Thymus (tissue), 11 donors: ENCODE measurements at regions not wholly inside any gene's neighbourhood (a gene's known extent, or its start where the extent isn't known, plus 50 kb on each side); places are given as distances from the start of the nearest gene placed in this dataset.

Experiments used
- DNase-seq, 9 donors: peaks; one replicate each; pipeline ENCODE4 v3.0.0-alpha.2; 2013; ENCODE audit warnings: low spot score in 9 of 9, low read depth in 6 of 9, missing footprints in 1 of 9
- H3K27ac ChIP-seq, 2 donors: one replicate each; pipeline ENCODE4 v1.5.1; 2013; ENCODE audit warnings: control low read depth in 1 of 2, low read depth in 1 of 2, low read length in 1 of 2, mild to moderate bottlenecking in 1 of 2, moderate library complexity in 1 of 2
- H3K27me3 ChIP-seq, 2 donors: one replicate each; pipeline ENCODE4 v1.5.1; 2013; ENCODE audit warnings: low read length in 1 of 2; ENCODE audit not compliant: control insufficient read depth in 2 of 2, insufficient read depth in 1 of 2
- H3K36me3 ChIP-seq, 2 donors: one replicate each; pipeline ENCODE4 v1.5.1; 2013; ENCODE audit warnings: low read length in 1 of 2, mild to moderate bottlenecking in 1 of 2, moderate library complexity in 1 of 2; ENCODE audit not compliant: control insufficient read depth in 2 of 2, insufficient read depth in 2 of 2
- H3K4me1 ChIP-seq, 2 donors: one replicate each; pipeline ENCODE4 v1.5.1; 2013; ENCODE audit warnings: low read length in 2 of 2; ENCODE audit not compliant: control insufficient read depth in 2 of 2, insufficient read depth in 2 of 2
- H3K4me3 ChIP-seq, 2 donors: one replicate each; pipeline ENCODE4 v1.5.1; 2013; ENCODE audit warnings: low read length in 2 of 2, control low read depth in 1 of 2, mild to moderate bottlenecking in 1 of 2
- H3K9me3 ChIP-seq, 2 donors: one replicate each; pipeline ENCODE4 v1.5.1; 2013; ENCODE audit warnings: low read length in 1 of 2, mild to moderate bottlenecking in 1 of 2; ENCODE audit not compliant: control insufficient read depth in 2 of 2, insufficient read depth in 1 of 2
- WGBS: extraction: QIAGEN DNeasy Blood & Tissue Kit; methylation state at CpG from one replicate; pipeline ENCODE4 v1.1.7; 2013; 5-methylcytosine and 5-hydroxymethylcytosine counted together
- donor health status: healthy.

DNA sequence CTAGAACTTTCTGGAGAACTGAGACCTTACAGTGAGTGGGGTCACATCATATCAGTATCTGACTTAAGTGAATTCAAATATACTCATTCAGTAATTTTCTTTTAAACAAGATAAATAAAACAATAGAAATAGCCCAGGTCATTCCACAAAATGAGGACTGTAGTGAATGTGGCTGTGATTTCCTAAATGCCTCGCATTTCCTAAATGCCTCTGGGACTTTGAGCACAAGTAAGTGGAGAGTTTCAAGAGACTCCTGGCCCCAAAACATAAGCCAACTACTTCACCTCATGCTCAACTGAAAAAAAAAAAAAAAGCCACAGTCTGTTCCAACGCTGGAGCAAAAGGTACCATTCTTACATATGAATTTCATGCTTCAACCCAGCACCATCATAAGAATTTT, 81.5 kb downstream of the ZNF281 start:
- WGBS, result 93% methylated on average over 2 of the region's 2 CpGs
- H3K27ac ChIP-seq, result no peak overlapping the region
- H3K4me3 ChIP-seq, result no peak overlapping the region
- H3K27me3 ChIP-seq, result no peaks in the 10 kb centered on the region
- no peak for DNase-seq
- no peaks in the 10 kb centered on the region for H3K36me3 ChIP-seq
- H3K4me1 ChIP-seq, result no peaks in the 10 kb centered on the region
- no peaks in the 10 kb centered on the region for H3K9me3 ChIP-seq

DNA sequence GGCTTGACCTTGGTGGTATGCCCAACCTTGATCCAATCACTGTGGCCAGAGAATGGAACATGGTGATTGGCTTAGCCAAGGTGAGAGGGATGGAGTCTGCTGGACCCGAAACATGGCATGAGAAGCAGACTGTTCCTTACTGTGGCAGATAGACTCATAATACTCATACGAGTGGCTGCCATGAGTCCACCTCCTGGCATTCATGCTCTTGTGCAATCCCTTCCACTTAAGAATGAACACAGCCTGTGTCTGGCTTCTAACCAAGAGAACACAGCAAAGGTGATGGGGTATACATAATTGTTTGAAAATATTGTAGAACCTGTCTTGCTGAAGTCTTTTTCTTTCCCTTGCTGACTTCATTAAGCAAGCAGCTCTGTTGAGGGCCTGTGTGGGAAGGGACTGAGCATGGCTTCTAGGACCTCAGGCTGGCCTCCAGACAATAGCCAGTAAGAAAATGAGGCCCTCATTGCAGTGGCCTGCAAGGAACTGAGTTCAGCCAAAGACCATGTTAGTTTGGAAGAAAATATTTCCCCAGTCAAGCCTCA, 85.9 kb downstream of the ZNF281 start:
- Histone ChIP-seq H3K27me3 (no peaks in the 10 kb centered on the region), H3K27ac (no peak overlapping the region), H3K4me1 (no peaks in the 10 kb centered on the region), H3K36me3 (no peaks in the 10 kb centered on the region), H3K9me3 (no peaks in the 10 kb centered on the region), H3K4me3 (no peak overlapping the region)
- WGBS, result 74% methylated on average over 2 of the region's 2 CpGs
- DNase-seq, result no peak

DNA sequence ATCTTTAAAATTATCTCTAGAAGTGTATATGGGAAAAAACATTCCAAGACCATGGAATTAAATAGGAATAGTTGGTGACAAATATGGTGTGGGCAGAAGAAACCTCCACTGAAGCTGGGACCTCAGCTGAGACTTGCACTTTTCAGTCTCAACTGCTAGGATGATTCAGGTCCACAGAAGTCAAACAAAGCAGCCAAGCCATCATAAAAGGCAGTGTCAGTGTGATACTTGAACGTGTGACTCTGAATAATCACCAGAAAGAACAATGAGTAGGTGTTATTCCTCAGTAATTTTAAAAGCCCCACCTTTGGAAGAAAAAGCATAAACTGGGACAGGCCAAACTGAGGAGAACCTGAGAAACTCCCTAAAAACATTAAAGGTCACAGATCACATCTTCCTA, 90.7 kb downstream of the ZNF281 start:
- H3K4me1 ChIP-seq, result no peaks in the 10 kb centered on the region

DNA sequence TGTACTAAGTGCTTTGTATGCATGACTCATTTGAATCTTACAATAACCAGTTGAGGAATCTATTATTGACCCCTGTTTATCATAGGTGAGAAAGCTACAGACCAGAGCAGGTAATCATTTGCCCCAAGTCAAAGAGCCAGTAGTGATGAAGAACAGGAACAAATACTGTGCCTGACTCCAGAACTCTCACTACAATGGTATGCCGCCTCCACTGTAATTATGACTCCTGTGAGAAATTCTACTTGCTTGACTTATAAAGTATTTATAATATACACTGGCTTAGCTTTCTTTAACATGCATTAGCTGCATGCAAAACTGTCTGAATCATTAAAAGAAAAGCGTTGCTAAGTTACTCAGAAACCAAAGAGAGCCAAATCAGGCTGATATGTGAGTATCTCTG, 92.6 kb downstream of the ZNF281 start:
- no peaks in the 10 kb centered on the region for H3K27me3 ChIP-seq
- no peaks in the 10 kb centered on the region for H3K9me3 ChIP-seq
- no peaks in the 10 kb centered on the region for H3K36me3 ChIP-seq
- H3K4me1 ChIP-seq, result no peaks in the 10 kb centered on the region
- DNase-seq, result no peak
- 98% methylated on average over 2 of the region's 2 CpGs for WGBS
- no peak overlapping the region for H3K4me3 ChIP-seq
- H3K27ac ChIP-seq, result no peak overlapping the region

More for the DNA sequence above, 90.7 kb downstream of the ZNF281 start:
- H3K36me3 ChIP-seq, result no peaks in the 10 kb centered on the region
- H3K27me3 ChIP-seq, result no peaks in the 10 kb centered on the region
- H3K9me3 ChIP-seq, result no peaks in the 10 kb centered on the region
- no peak overlapping the region for H3K27ac ChIP-seq
- H3K4me3 ChIP-seq, result no peak overlapping the region
- WGBS, result 93% methylated on average over 1 of the region's 1 CpG
- no peak for DNase-seq

DNA sequence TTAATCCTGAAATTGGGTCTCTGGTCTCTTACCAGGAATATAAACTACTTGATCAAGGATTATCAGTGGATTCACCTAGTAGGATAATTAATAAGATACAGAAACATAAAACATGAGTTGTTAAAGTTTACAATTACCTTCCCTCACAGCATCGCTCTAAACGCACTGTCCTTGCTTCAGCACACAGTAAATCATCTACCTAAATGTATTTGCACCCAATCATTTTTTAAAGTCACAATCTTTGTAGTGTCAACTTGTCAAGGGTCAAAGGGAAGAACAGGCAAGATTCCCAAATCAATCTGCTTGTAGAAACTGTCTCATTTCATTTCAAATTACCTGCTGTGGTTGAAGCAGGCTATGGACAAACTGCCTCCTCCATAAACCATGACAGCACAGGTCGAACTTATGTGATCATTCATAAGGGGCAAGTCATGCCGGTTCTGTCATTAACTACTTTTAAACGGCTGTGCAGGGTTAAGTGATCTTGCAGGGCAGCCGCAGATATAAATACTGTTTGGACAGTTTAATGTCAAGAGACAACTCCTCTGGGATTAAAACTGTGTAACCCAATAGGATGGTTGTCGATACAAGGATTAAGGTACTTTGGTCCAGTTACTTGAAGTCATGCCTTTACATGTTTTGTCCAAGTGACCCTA, 93.6 kb downstream of the ZNF281 start:
- Histone ChIP-seq H3K27ac (no peak overlapping the region), H3K4me3 (no peak overlapping the region), H3K36me3 (no peaks in the 10 kb centered on the region), H3K9me3 (no peaks in the 10 kb centered on the region), H3K4me1 (no peaks in the 10 kb centered on the region), H3K27me3 (no peaks in the 10 kb centered on the region)
- DNase-seq, result no peak
- 86% methylated on average over 7 of the region's 7 CpGs for WGBS

DNA sequence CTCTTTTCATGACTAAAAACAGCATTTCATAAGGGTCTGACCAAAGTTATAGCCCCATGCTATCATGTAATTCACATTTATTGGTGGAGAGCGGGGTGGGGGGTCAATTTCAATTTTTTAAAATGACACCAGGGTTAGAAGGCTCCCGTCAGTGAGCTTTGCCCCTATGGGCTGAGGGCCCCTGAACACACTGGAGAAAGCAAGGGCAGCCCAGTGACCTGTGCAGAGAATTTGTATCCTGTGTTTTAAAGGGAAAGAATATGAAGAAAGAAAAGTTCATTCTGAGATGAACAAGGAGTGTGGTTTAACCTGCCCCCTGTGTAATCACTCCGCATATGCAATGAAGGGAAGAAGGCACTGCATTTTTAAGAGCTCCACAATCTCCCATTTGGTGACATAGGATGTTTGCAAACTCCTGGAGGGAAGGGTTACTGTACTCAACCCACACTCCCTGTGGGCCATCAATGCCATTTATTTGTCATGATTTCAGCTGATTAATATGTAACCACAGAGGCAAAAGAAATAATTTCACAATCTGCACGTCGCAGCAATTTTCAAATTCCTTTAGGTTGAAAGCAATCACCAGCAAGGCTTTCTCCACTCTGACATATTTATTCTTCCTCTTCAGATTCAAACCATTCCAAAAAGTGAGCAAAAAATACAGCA, 95.6 kb downstream of the ZNF281 start:
- Histone ChIP-seq H3K4me3 (no peak overlapping the region), H3K27me3 (no peaks in the 10 kb centered on the region), H3K27ac (no peak overlapping the region), H3K4me1 (no peaks in the 10 kb centered on the region), H3K36me3 (no peaks in the 10 kb centered on the region), H3K9me3 (no peaks in the 10 kb centered on the region)
- 98% methylated on average over 5 of the region's 5 CpGs for WGBS
- no peak for DNase-seq

DNA sequence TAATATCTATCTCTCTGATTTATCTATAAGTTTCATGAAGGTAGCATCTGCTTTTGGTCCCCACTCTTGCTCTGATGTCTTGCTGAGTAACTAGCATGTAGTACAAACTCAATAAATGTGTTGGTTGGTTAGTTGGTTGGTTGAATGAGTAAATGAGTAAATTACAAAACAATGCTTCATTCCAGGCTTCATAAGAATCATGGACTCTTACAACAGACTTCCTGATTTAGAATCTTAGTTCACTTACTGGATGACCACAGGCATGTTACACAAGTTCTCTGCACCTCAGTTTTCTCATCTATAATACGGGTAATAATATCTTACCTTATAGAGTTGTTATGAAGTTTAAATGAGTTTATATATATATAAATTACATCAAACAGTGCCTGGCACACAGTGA, 98.6 kb downstream of the ZNF281 start:
- Histone ChIP-seq H3K36me3 (no peaks in the 10 kb centered on the region), H3K27me3 (no peaks in the 10 kb centered on the region), H3K9me3 (no peaks in the 10 kb centered on the region), H3K4me3 (no peak overlapping the region), H3K4me1 (no peaks in the 10 kb centered on the region), H3K27ac (no peak overlapping the region)
- WGBS, result 98% methylated on average over 1 of the region's 1 CpG
- no peak for DNase-seq

DNA sequence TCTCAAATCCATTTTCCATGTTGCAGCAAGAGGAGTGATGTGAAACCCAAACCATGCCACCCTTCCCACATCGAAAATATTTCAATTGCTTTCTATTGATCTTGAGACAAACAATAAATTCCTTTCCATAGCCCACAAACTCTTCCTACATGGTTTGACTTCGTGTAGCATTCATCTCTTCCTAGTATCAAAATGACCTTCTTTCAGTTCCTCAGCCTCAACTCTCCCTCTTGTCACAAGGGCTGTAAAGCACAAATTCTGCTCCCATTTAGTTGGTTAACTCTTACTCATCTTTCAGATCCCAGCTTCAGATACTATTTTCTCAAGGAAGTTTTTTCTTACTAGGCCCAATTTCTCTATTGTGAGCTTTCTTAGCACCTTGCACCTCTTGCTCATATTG, 99.0 kb downstream of the ZNF281 start:
- H3K9me3 ChIP-seq, result no peaks in the 10 kb centered on the region
- H3K27ac ChIP-seq, result no peak overlapping the region
- H3K4me3 ChIP-seq, result no peak overlapping the region
- H3K27me3 ChIP-seq, result no peaks in the 10 kb centered on the region
- no peak for DNase-seq
- no peaks in the 10 kb centered on the region for H3K36me3 ChIP-seq
- H3K4me1 ChIP-seq, result no peaks in the 10 kb centered on the region
- 93% methylated on average over 2 of the region's 2 CpGs for WGBS

DNA sequence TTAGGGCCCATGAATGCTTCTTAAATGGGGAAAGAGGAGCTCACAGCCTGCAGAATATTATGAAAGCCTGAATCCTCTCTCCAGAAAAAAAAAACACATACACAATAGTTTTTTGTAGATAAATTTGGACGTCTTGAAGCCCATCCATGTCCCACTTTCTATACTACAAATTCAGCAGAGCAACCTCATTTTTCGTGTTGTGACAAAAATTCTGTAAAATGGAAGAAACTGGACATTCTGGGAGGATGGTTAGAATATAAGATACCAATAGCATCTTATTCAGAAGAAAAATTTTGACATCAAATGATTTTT, 102.1 kb downstream of the ZNF281 start:
- no peak overlapping the region for H3K4me3 ChIP-seq
- WGBS, result 92% methylated on average over 2 of the region's 2 CpGs
- H3K27ac ChIP-seq, result no peak overlapping the region
- no peaks in the 10 kb centered on the region for H3K36me3 ChIP-seq
- no peaks in the 10 kb centered on the region for H3K9me3 ChIP-seq
- peaks cover 0 to 2% of the 10 kb centered on the region in 2 donors for H3K4me1 ChIP-seq
- peaks cover 0 to 2% of the 10 kb centered on the region in 2 donors for H3K27me3 ChIP-seq
- no peak for DNase-seq
